B cell (primary cell): ENCODE measurements at regions not wholly inside any gene's neighbourhood (a gene's known extent, or its start where the extent isn't known, plus 50 kb on each side); places are given as distances from the start of the nearest gene placed in this dataset.

Source experiments
- CTCF ChIP-seq: fragments of 200-600 bp; IDR thresholded peaks from one replicate; pipeline ENCODE4 v1.8.0; 2022; ENCODE audit warnings: antibody characterized with exemption, mild to moderate bottlenecking
- EZH2 ChIP-seq: IDR thresholded peaks from 2 replicates; pipeline ENCODE4 v1.6.1; 2012; ENCODE audit warnings: borderline replicate concordance, low read depth, mild to moderate bottlenecking, moderate library complexity, low read length; ENCODE audit not compliant: insufficient read depth, poor library complexity, severe bottlenecking

- TF ChIP-seq CTCF: no peak
- no peak for TF ChIP-seq EZH2
Measured at GRCh38 chr1:195064358-195064757, 1543.9 kb downstream of the KCNT2 start.
